Skeletal muscle cell (primary cell): ENCODE measurements at regions not wholly inside any gene's neighbourhood (a gene's known extent, or its start where the extent isn't known, plus 50 kb on each side); places are given as distances from the start of the nearest gene placed in this dataset.
"Not testable (repeated sequence)": the region's sequence is repeated elsewhere in the genome, so short reads cannot be mapped to it uniquely, and the experiment has no call there.

Source experiments
- DNase-seq: peaks from one replicate; pipeline ENCODE4 v3.0.0-alpha.2; 2010; ENCODE audit warnings: low read depth
- H3K4me3 ChIP-seq: 2 replicates; pipeline ENCODE4 v1.5.1; 2011; ENCODE audit warnings: low read depth, mild to moderate bottlenecking, control low read depth, low read length, moderate library complexity

DNA sequence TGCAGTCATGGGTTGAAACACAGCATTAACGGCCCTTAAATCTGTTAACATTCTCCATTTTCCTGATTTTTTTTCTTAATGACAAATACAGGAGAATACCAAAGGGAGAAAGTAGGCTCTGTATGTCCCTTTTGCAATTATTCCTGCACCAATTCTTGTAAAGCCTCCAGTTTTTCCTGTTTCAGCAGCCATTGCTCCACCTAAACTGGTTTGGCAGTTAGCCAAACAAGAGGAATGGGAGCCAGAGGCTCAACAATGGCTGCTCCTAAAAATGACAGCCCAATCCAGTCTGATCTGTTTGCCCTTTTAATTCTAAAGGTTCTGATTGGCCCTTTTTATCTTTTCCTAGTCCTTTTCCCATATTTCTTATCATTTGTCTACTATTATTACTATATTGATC is 284.2 kb upstream of the SGK1 start:
- no peak for DNase-seq
- no peak overlapping the region for H3K4me3 ChIP-seq

DNA sequence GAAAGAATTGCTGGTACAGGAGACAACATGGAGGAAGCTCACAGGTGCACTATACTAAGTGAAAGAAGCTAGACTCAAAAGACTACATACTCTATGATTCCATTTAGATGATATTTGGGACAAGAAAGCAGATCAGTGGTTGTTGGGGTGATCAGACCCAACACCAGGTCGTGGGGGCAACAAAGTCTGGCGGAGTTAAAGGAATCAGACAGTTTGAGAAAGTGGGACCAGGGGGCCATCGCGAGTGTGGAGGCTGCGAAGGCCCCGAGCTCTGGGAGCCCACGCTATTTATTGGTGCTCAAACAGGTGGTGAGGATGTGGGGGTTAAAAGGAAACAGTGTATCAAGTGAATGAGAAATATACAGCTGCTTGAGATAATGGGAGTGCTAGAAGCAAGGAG is 282.8 kb upstream of the SGK1 start:
- H3K4me3 ChIP-seq: no peak overlapping the region
- DNase-seq: no peak

DNA sequence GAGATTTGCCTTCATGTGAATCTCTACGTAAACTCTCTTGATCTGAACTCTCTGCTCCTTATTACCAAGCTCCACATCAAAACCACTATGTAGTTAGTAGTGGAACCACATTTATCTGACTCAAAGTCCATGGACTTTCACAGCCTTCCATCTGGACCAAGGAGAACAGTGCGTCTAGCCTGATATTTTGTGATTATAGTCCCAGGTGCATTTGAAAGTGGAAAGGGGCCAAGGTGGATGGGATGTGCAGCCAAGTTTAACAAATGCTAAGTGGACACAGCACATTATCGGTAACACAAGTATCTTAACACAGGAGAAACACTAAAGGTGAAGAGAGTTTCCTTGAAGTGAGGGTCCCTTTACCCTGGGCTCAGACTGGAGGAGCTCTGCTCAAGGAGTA is 281.2 kb upstream of the SGK1 start:
- H3K4me3 ChIP-seq: no peak overlapping the region
- no peak for DNase-seq

DNA sequence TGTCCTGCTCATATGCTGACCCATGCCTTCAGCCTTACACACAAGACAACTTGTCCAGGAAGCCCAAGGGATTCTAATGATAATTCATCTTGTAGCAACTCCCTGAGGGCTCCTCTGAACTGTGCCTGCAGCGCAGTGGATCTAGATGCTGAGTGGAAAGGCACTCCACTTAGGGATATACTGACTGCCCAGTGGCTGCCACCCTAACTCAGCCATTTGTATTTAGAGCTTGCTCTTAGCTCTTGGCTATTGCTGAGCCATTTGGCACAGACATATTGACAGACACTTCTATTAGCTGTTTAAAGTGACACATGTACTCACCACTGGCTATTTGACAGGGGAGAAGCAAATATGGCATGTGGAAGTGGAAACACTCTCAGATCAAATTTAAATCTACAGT is 278.3 kb upstream of the SGK1 start:
- no peak for DNase-seq

DNA sequence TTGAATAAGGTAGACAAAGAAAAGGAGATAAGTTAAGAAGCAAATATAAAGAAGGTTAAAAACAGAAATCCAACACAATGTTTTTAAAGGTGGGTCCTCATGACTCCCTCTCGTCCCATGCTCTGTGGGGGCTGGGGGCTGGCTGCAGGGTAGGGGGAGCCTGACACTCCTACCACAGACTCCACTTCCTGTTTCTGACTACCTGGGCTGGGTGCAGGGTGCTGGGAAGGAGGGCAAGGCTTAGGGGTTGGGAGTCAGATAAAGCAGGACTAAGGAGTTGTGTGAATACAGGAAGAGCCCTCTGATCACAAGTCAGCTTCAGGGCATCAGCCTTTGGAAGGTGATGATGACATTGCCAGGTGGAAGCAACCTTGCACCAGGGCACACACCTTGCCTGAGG is 277.0 kb upstream of the SGK1 start:
- DNase-seq: no peak
- no peak overlapping the region for H3K4me3 ChIP-seq

More for the DNA sequence above, 278.3 kb upstream of the SGK1 start:
- no peak overlapping the region for H3K4me3 ChIP-seq

DNA sequence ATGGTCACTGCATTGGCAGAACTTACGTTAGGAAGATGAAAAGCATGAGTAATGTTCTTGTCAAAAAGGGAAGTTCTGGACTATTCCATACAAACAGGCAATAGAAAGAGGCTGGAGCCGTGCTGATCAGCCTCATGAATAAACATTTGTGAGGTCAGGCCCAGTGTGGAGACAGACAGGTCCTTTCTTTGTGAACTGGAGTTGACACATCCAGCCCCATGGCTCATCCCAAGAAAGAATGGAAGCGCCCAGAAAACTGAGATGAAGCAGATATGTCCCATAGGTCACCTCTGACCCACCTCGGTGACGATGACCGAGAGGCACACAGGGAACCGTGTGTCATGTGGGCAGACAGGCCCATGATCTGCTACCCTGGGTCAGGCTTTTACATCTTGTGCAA is 276.0 kb upstream of the SGK1 start:
- DNase-seq: no peak

DNA sequence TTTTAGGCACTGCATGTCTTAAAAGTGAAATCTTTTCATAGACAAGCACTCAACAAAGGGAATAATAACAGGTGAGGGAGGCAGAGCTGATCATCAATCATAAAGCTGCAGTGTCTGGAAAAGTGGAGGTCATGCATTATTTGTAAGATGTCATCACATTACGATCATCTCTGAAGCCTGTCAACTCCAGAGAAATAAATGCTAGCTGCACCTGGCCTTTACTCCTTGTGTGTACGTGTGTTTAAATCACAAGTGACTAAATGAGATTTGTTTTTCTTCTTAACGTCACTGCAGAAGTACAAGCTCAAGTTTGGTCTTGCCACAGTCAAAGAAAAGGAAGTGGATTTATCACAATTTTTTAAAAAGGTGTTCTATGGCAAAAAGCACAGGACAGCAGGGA is 275.5 kb upstream of the SGK1 start:
- DNase-seq: no peak

More for the DNA sequence above, 276.0 kb upstream of the SGK1 start:
- H3K4me3 ChIP-seq: no peak overlapping the region

DNA sequence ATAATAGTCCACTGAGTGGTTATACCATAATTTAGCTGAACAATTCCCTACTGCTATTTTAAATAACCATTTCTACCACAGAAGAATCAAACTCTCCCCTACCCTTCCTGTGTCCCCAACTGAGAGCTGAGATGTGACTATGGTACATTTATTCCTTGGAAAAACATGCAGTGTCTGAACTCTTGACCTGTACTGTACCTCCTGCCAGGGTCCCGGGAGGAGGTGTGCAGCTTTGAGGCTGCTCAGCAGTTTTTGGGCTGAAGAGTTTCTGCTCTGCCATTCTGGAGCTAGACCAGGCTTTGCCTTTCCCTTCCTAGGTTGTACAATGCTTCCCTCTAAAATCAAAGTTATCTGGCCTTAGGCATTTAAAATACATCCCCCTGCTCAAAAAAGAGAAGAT is 275.1 kb upstream of the SGK1 start:
- H3K4me3 ChIP-seq: no peak overlapping the region
- no peak for DNase-seq

More for the DNA sequence above, 275.5 kb upstream of the SGK1 start:
- no peak overlapping the region for H3K4me3 ChIP-seq

DNA sequence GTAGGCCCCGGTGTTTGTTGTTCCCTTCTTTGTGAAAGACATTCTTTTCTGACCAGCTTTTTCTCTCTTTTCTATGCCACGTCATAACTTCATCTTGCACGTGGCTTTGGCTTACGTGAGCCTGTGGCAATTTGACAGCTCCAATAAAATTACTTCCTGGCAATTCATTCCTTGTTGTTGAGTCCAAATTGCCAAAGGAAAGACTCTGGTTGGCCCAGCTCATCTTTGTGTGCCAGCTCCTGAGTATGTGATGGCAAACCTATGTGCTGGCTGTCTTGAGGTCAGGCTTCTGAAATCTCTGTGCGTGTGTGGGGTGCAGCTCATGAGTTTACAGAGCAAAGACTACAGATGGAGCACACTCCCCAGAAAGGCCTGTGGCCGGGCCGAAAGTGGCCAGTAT is 272.5 kb upstream of the SGK1 start:
- H3K4me3 ChIP-seq: no peak overlapping the region
- no peak for DNase-seq

DNA sequence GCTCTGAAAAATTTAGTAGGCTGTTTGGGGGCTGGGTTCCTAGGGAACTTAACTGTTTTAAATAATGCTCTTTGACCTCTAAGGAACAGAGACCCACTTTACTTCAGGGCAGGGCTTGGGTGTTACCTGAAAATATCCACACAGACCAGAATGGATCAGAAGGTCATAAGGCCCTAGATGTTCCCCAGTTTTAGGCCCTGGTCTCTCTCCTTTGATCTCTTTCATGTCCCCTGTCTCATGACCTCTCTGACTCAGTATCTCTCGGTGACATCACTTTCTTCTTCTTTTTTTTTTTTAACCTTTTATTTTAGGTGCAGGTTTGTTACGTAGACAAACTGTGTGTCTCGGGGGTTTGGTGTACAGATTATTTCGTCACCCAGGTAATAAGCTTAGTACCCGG is 272.1 kb upstream of the SGK1 start:
- no peak overlapping the region for H3K4me3 ChIP-seq
- DNase-seq: no peak

DNA sequence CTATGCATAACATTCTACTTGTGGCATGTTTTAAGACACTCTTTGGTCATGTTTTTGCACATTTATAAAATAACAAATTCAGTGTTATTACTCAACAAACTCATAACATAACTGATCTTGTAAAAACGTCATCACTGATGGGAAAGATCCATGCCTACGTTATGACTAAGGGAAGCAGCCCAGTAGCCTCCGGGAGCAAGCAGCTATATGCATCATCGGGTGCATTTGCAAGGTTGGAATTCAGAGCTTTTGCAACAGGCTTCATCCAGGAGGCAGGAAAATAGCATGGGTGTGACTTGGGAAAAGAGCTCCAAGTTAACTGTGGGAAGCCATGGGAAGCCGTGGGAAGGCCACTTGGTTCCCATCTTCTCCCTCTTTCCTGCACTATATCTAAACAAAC is 271.6 kb upstream of the SGK1 start:
- peak; percentile 99 for DNase-seq
- H3K4me3 ChIP-seq: no peak overlapping the region

DNA sequence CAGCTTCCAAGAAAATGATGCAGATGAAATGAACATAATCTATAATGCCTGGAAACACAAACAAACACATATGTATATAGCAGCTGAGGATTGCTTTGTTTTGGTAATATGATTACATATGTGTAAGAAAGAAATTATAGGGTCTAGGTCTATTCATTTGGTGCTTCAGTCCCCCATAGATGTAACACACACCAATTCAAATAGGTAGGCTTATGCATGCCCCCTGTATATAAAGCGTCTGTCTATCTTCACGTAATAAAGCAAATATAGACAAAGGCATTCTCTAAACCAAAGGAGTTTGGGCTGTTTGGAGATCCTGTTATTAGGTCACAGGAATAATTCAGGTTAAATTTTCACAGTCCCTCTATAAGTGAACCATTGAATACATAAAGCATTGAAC is 270.4 kb upstream of the SGK1 start:
- no peak overlapping the region for H3K4me3 ChIP-seq

DNA sequence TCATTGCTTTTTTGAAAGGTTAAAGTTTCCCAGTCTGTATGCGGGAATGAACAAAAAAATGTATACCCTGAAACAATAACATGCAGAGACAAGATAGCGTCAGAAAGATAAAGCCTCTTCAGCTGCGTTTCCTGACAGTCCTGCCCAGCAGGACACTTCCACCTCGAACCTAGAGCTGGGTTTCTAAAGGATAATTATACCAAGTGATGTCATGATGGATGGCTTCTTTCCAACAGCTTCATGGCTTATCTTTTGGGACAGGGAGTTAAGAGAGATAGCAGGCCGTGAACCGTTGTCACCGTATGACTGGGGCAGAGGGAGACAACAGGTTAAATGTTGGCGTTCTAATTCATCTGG is 267.6 kb upstream of the SGK1 start:
- DNase-seq: no peak
- H3K4me3 ChIP-seq: no peak overlapping the region

More for the DNA sequence above, 270.4 kb upstream of the SGK1 start:
- no peak for DNase-seq

DNA sequence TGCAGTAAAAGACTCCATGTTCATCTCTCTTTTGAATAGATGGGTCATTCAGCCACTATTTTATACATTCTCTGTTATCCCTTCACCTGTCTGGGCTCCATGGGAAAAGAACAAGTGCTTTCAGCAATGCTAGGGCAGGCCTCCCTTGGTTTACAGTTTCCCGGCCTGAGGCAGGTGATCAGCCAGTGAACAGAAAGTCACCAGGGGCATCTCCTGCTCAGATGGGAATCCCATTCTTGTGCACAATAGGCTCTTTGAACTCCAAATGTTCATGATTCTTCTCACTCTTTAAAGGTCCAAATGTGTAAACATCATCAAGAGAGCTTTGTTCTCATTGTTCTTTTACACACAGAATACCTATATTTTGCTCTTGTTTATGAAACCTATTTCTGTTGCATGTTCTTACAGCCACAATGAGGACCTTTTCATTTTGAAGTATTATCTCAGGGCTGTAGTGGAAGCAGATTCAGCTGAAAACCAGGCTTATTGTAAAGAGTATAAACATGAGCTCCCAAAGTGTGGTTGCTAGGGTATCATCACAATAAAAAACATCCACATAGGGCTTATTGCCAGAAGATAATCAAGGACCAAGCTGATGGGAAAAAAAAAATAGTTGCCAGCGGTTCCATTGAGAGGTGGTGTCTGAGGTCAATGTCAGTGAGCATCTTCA is 267.1 kb upstream of the SGK1 start:
- no peak overlapping the region for H3K4me3 ChIP-seq
- DNase-seq: no peak

DNA sequence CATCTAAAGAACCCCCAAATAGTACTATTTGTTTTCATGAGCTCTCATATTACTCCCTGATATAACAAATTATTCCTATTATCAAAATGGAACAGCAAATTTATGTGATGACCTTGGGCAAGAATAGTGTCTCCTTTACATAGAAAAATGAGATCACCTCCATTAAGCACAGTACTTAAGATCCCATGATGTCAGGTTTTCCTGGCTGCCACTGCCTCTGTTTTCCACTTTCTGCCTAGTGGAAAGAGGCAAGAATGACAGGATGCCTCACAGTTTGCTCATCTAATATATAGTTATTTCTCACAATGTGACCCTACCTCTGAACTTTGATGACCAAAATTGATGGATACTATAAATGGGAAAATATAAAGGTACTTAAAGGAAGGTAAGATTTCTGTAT is 260.1 kb upstream of the SGK1 start:
- H3K4me3 ChIP-seq: no peak overlapping the region
- no peak for DNase-seq

DNA sequence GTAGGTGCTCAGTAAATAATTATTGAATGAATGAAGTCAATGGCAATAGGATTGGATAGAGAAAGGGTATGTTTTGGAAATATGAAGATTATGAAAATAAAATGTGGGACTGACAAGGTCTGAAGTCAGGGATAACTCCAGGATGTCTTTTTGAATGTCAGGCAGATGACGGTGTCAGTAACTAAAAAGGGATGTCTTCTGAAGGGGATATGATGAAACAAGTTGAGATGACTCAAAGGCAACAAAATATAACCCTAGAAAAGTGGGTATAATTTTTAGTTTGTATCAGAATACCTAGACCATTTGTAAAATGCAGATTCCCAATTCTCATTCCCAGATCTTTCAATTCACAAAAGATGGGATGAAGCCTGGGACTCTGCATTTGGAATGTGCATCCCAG is 257.3 kb upstream of the SGK1 start:
- H3K4me3 ChIP-seq: no peak overlapping the region
- DNase-seq: no peak

DNA sequence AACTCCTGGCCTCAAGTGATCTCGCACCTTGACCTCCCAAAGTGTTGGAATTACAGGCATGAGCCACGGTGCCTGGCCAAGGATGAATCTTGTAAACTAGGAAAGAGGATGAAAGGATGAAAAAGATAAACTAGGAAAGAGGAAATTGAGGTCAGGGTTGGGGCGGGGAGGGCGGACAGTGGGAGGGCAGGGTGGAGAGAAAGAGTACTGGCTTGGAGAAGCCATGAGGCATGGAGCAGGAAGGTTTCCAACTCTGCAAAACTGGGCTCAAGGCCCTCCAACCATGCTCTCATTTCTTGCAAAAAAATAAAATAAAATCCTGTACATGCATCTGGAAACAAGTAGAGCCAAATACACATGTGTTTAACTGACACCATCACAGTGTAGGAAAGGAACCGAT is 256.6 kb upstream of the SGK1 start:
- no peak overlapping the region for H3K4me3 ChIP-seq
- DNase-seq: no peak

DNA sequence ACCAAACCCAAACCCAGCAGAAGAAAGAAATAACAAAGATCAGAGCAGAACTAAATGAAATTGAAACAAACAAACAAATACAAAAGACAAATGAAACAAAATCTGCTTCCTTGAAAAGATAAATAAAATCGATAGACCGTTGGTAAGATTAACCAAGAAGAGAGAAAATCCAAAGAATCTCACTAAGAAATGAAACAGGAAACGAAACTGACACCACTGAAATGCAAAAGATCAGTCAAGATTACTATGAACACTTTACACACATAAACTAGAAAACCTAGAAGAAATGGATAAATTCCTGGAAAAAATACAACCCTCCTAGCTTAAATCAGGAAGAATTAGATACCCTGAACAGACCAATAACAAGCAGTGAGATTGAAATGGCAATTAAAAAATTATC is 252.1 kb upstream of the SGK1 start:
- not testable (repeated sequence) for DNase-seq, H3K4me3 ChIP-seq

DNA sequence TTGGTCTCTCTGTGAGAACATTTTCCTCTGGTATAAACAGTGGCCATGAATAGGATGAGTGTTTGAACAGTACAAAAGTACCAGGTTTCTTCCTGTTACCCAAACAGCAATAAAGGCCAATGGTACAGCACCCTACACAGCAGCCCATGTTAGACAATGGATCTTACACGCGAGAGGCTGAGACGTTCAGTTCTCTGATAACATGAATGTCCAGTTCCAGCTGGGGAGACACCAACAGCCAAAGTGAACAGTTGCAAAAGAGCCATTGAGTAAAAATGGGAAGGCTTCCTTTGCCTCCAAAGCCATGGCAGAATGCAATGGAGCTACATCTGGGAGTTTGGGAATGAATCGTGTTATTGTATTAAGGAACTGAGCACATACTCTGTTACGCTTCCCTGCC is 246.8 kb upstream of the SGK1 start:
- no peak overlapping the region for H3K4me3 ChIP-seq
- no peak for DNase-seq

DNA sequence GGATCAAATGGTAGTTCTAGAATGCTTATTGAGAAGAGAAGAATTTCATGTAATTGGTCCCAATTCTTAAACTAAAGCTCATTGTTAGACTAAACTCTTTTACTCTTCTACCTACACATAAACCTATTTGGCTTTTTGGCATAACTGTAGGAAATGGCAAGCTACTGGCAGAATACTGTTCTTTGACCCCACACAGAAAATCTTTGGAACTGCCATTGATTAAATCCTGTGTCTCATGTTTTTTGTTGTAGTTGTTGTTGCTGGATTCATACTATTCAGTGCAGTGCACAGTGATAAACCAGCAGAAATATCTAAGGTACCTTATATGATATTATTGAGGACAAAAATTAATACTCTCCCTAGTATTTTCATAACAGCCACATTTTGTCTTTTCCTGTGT is 242.1 kb upstream of the SGK1 start:
- no peak overlapping the region for H3K4me3 ChIP-seq
- no peak for DNase-seq

DNA sequence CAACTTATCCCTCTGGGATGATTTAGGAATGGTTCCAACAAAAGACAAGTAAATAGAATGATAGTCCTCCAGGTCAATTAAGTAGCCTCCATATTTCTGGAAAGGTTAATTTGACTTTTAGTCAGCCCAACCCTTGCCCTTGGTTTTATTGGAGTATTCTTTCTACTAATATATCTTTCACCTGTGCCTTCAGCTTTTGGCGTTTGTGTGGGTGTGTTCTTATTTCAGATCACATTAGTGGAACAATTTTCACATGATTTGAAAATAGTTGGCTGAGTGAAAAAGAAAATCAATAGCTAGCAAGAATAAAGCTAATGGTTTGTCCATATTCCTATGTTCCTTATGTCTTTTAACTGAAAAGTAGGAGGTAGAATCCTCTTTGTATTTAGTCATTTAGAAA is 239.6 kb upstream of the SGK1 start:
- no peak overlapping the region for H3K4me3 ChIP-seq
- DNase-seq: no peak

DNA sequence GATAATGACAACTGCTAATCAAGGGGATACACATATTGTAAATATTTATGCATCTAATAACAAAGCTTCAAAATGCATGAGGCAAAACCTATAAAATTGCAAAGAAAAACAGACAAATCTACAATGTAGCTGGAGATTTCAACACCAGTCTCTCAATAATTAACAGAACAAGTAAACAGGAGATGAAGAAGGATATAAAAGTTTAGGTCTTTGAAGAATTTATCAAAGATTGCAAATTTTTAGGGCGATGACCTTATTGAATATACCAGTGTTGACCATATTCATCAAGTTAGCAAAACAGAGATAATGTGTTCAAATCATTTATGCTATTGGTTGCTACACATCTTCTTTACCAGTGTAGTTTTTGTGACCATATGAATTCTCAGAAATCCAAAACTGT is 237.8 kb upstream of the SGK1 start:
- no peak for DNase-seq
- no peak overlapping the region for H3K4me3 ChIP-seq
